ENCODE measurements at regions not wholly inside any gene's neighbourhood (a gene's known extent, or its start where the extent isn't known, plus 50 kb on each side); places are given as distances from the start of the nearest gene placed in this dataset.
"Not testable (repeated sequence)": the region's sequence is repeated elsewhere in the genome, so short reads cannot be mapped to it uniquely, and the experiment has no call there.

DNA sequence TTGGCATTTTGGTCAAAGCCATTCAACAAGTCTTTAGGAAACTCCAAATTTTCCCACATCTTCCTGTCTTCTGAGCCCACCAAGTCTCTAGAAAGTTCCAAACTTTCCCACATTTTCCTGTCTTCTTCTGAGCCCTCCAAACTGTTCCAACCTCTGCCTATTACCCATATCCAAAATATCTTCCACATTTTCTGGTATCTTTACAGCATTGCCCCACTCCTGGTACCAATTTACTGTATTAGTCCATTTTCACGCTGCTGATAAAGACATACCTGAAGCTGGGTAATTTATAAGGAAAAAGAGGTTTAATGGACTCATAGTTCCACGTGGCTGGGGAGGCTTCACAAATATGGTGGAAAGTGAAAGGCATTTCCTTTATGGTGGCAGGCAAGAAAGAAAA, 56.1 kb upstream of the GABRA3 start:
- DNase-seq: not testable (repeated sequence)

DNA sequence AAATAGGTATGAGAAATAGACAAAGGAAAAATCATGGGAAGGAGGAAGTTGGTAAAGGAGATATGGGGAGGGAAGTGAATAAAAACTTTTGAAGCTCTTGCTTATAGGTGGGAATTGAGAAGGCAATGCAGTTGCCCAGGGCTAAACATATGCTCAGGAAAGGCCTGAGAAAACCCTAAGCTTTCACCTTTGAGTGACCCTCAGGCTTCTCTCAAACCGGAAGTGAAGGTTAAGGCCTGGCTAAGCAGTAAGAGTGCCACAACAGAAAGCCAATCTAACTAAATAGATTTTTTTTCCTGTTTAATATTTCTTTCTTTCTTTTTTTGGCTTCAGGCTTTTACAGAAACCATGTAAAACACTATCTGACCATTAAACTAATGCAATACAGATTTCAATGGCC, 69.5 kb upstream of the GABRA3 start:
- DNase-seq: peak; percentile 64

DNA sequence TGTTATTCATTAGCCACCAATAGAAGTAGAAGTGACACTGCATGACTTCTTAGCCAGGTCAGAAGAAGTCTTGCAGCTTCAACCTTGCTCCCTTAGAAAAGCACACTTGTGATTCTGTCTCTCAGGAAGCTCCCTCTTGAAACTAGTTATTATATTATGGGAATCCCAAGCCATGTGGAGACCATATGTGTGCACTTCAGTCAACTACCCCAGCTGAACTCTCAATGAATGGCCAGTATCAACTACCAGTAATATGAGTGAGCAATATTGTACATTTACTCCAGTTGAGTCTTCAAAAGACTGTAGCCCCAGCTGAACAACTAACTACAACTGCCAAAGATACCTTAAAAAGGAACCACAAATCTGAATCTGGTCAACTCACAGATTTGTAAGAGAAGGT, 77.1 kb upstream of the GABRA3 start:
- DNase-seq: no peak

DNA sequence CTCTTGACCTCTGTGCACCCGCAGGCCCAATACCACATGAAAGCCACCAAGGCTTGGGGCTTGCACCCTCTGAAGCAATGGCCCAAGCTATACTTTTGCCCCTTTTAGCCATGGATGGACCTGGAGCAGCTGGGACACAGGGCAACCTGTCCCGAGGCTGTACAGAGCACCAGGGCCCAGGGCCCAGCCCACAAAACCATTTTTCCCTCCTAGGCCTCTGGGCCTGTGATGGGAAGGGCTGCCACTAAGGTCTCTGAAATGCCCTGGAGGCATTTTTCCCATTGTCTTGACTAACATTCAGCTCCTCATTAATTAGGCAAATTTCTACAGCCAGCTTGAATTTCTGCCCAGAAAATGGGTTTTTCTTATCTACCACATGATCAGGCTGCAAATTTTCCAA, 79.9 kb upstream of the GABRA3 start:
- DNase-seq: no peak

DNA sequence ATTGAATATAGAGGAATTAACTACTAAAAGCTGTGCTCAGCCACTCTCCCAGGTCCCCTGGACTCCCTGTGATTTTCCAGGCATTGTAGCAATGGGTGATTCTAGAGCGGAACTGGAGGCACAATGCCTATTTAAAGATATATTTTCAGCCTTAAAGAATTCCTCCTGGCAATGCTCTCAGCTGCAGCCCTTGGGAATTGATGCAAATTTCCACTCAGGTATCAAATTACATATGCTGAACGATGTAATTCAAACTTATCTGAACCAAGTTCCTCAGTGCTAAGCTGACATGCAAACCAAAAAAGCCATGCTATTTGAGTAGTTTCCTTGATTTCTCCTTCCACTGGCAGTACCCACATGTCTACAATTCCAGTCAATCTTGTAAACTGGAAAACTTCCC, 86.3 kb upstream of the GABRA3 start:
- DNase-seq: no peak

DNA sequence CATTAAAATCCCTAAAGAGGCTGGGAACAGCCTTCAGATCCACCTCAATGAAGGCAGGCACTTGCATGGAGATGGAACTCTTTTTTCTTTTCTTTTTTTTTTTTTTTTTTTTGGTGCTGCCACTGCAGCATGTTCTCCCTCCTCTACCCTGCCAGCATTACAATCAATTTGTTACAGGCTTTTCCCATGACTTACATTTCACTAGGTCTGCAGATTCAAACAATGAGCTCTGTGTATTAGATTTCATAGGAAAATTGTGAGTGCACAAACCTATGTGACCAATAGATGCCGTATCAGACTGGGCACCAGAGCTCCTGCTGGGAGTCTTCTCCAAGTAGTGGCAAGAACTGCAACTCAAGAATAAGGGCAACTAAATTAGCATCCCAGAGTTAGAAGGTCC, 63.8 kb upstream of the GABRQ start:
- no peak for DNase-seq

DNA sequence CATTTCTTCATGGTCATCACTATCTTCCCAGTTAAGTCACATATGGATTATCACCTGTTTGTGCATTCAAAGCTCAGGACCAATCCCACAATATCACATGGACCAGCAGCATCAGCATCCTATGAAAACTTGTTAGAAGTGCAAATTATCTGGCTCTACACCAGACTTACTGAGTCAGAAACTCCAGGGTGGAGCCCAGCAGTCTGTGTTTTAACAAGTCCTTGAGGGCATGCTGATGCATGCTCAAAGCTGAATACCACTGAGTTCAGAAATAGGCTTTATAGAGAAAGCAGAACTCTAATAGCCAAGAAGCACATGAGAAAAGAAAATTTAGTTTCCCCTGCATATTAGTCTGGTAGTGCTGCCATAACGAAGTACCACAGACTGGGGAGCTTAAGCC, 62.4 kb upstream of the GABRQ start:
- no peak for DNase-seq

DNA sequence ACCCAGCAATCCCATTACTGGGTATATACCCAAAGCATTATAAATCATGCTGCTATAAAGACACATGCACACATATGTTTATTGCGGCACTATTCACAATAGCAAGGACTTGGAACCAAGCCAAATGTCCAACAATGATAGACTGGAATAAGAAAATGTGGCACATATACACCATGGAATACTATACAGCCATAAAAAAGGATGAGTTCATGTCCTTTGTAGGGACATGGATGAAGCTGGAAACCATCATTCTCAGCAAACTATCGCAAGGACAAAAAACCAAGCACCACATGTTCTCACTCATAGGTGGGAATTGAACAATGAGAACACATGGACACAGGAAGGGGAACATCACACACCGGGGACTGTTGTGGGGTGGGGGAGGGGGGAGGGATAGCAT, 50.2 kb upstream of the GABRQ start:
- not testable (repeated sequence) for DNase-seq

Data from RPMI8226 (cell line).